CD1c-positive myeloid dendritic cell (primary cell): ENCODE measurements at regions not wholly inside any gene's neighbourhood (a gene's known extent, or its start where the extent isn't known, plus 50 kb on each side); places are given as distances from the start of the nearest gene placed in this dataset.

Experiments
- DNase-seq: peaks from one replicate; pipeline ENCODE4 v3.0.0-alpha.2; 2016; ENCODE audit errors: extremely low spot score

DNA sequence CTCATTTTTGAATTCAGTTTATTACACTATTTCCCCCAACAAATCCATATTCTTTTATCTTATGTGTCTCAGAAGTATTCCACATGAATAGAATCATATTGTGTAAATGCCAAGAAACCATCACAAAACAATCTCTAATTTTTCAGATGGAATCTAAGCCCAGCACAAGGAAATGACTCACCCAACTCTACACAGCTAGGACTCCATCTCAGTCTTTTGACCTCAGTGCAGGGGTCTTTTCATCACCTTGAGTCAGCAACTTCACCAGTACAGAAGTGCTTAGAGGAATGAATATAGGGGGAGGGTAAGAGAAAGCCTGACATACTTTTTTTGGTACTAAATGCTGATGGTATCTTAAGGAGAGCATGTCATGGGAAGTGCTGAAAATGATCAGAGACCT is 169.3 kb upstream of the LRRN1 start:
- DNase-seq = no peak

- no peak for DNase-seq
Observed at GRCh38 chr3:3628676-3629328, 170.4 kb upstream of the LRRN1 start.

DNA sequence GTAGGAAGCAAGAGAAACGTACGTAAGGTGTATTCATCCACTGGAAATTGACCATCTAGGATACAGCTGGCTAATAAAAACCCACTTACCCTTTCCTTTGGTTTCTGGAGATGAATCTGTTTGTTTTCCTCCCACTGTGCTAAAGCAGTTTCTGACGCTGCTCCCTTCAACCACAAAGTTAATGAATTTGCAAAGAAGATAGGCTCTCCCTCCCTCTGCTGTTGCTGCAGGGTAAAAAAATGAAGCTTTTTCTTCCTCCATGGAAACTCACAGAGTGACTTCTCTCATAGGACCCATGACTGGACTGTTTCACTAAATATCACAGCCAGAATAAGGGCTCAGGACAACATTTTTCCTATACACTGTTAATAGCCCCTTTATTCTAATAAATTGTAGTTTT is 172.1 kb upstream of the LRRN1 start:
- DNase-seq = no peak

DNA sequence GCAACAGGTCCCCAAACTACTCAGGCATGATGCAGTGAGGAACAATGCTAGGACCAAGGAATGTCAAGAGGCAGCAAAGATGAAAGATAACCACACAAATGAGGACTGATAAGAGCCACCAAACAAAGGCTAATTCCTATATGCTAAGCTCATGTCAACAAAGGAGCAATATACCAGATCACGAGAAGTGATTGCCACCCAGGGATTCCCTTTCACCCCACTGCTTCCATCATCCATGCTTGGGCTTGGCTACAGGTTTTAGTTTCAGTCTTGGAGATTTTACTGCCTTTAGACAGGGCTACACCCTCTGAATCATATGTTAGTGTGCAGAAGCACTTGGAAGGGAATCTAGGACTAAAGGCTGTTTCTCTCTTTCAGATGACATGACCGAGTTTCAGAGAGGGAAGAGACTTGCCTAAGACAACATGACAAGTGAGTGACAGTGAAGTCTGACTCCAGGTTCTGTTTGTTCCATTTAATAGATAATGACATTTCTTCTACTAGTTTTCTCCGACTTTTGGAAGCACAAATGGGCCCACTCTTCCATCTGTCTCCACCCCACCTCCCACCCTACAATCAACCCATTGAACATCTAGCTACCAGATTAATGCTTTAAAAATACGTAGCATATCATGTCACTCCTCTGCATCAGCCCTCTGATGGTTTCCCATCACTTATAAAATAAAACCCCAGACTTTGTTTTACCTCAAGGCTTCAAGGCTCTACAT is 173.5 kb upstream of the LRRN1 start:
- DNase-seq = no peak

- DNase-seq = no peak
Observed at GRCh38 chr3:3619815-3620214, 179.4 kb upstream of the LRRN1 start.

- DNase-seq = no peak
Observed at GRCh38 chr3:3618623-3619022, 180.6 kb upstream of the LRRN1 start.

GRCh38 chr3:3615533-3615932 is 183.7 kb upstream of the LRRN1 start:
- no peak for DNase-seq

GRCh38 chr3:3610581-3611298 is 188.5 kb upstream of the LRRN1 start:
- no peak for DNase-seq

GRCh38 chr3:3606321-3606720 is 192.9 kb upstream of the LRRN1 start:
- DNase-seq = no peak

GRCh38 chr3:3605226-3605625 is 194.0 kb upstream of the LRRN1 start:
- no peak for DNase-seq

DNA sequence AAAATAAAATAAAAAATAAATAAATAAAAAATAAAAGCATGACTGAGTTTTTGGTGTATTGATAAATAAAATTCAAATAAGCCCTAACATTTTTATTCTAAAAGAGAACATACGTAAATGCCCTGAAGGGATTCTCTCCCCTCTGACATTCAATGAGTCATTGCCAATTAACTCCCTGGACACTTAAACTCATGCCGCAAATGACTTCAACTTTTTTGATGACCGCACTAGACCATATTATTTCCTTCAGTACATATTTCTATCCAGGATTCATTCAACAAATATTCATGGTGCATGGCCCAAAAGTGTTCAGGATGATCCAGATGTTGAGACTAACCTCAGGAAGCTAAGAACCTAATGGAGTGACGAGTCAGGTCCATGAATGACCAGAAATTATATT is 195.9 kb upstream of the LRRN1 start:
- no peak for DNase-seq

DNA sequence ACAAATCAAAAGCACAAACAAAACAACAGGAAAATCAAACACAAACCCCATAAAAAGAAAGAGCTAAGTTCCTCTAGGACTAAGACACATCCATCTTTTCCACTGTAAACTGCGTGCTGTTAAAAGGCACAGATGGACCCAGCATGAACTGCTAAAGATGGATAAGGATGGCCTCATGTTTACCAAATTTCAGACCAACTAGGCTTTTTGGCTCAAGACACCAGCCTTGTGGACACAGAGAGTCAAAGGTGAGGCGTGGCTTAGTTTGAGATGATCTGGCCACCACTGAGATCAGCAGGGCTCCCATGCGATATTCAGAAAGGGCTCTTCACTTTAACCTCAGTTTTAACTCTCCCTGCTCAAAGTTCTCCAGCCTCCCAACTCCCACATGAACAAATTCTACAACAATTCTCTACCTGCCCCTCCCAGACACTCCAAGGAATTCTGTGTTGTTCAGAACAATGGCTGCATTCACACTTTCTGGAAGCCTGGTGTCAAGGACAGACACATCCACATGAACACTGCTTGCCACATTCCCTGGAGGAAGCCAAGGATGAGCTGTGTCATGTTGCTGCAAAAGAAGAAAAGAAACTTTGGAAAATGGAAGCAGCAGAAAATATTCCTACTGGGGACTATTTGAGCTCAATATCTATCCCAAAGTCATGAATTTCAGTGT is 198.4 kb upstream of the LRRN1 start:
- no peak for DNase-seq

DNA sequence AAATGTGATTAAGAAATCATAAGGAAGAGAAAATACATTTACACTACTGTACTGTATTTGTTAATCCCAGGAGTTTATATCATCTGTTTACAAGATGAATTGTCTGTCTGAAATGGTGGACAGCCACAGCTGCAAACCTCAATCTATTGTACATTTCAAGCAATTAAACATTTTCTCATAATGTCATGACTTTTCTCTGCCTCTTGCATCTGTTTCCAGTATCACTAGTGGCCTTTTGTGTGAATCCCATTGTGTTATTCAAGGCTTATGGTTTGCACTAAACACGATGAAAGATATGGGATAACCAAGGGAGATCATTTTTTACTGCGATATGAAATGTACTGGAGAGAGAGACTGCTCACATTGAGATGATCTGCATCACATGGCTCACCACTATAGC is 200.2 kb upstream of the LRRN1 start:
- DNase-seq = no peak

DNA sequence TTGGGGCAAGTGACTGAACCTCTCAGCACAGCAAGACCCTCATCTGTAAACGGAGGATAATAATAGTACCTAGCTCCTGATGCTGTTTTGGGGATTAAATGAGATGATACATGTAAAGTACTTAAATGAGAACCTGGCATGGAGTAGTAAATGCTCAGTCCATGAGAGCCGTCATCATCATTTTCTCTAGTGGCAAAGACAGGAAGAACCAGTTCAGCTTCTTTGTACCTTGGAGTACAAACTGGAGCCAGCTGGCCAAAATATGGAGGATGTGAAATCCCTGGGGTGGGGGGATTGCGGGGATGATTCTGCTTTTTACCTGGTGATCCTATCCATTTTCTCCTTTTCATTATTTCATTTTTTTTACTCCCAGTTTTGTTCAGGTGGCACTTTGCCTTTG is 204.2 kb upstream of the LRRN1 start:
- no peak for DNase-seq

DNA sequence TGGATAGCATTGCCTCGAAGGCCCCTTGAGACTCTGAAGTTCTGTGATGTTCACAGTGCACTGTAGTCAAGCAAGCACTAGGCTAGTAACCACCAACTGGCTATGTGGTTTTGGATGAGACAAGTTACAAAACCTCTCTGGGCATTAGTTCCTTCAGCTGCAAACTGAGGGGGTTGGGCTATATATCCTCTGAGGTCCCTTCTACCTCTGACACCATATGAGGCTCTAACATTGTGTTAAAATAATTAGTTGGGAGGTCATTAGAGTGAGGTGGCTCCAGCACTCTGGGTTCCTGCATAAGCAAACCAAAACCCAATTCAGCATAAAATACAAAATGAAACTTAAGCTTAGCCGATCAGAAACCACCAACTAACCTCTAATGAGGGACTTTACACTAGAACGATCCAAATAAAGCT is 209.5 kb upstream of the LRRN1 start:
- no peak for DNase-seq

DNA sequence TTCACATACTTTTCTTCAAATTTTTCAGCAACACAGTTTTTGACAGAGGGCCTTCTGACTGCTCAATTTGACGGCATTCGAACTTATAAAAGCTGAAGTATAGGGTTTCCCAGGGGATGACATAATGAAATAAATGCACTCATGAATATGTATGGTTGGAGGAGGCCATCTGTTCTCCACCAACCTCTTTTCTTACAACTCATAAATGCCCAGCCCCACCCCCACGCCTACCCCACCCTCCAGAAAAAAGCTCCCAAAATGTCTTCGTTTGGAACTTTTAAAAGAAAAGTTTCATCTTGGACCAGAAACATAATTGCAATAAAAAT is 211.6 kb upstream of the LRRN1 start:
- DNase-seq = no peak

- DNase-seq = no peak
Observed at GRCh38 chr3:3586843-3587646, 212.2 kb upstream of the LRRN1 start.

GRCh38 chr3:3586336-3586735 is 212.9 kb upstream of the LRRN1 start:
- DNase-seq = peak; percentile 18

GRCh38 chr3:3579658-3580057 is 219.6 kb upstream of the LRRN1 start:
- no peak for DNase-seq

GRCh38 chr3:3578718-3579117 is 220.5 kb upstream of the LRRN1 start:
- no peak for DNase-seq

DNA sequence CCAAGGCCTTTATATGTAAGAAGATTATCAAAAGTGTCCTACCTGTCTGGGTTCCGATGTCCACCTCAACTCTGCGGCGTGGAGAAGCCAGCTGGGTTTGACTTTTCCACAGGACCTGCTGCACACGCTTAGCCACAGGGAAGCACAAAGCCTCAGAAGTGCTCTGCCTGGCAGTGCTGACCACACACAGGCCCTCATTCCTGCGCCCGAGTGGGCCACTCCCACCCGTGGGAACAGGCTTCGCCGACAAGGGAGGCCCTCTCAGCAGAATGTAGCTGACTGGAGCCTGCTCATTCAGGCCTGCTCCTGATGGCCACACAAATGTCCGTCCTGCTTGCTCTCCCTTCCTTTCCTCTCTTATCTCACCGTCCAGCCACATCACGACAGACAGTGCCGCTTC is 221.4 kb upstream of the LRRN1 start:
- DNase-seq = no peak

- DNase-seq = no peak
Observed at GRCh38 chr3:3573341-3573740, 225.9 kb upstream of the LRRN1 start.
